Activated naive CD4-positive, alpha-beta T cell treated with anti-CD3 and anti-CD28 coated beads, Interleukin-2, amount 50 U/mL, for 24 hours (primary cell): ENCODE measurements at regions not wholly inside any gene's neighbourhood (a gene's known extent, or its start where the extent isn't known, plus 50 kb on each side); places are given as distances from the start of the nearest gene placed in this dataset.
"Not testable (repeated sequence)": the region's sequence is repeated elsewhere in the genome, so short reads cannot be mapped to it uniquely, and the experiment has no call there.

Experiments used
- H3K27ac Mint-ChIP-seq: one replicate; pipeline ENCODE4 v1.8.0; 2021; ENCODE audit warnings: mild to moderate bottlenecking, mixed read lengths
- H3K27me3 Mint-ChIP-seq: one replicate; pipeline ENCODE4 v1.8.0; 2021; ENCODE audit warnings: mixed read lengths
- H3K36me3 Mint-ChIP-seq: one replicate; pipeline ENCODE4 v1.8.0; 2021; ENCODE audit warnings: mixed read lengths
- H3K4me1 Mint-ChIP-seq: one replicate; pipeline ENCODE4 v1.8.0; 2021; ENCODE audit warnings: mixed read lengths
- H3K4me3 Mint-ChIP-seq: one replicate; pipeline ENCODE4 v1.8.0; 2021; ENCODE audit warnings: mild to moderate bottlenecking, mixed read lengths
- H3K9me3 Mint-ChIP-seq: one replicate; pipeline ENCODE4 v1.8.0; 2021; ENCODE audit warnings: mixed read lengths

GRCh38 chr18:59814891-59815290, 84.9 kb upstream of the PMAIP1 start:
- H3K4me1 Mint-ChIP-seq, result no peaks in the 10 kb centered on the region
- H3K27me3 Mint-ChIP-seq, result peaks cover 10% of the 10 kb centered on the region
- no peaks in the 10 kb centered on the region for H3K9me3 Mint-ChIP-seq
- no peaks in the 10 kb centered on the region for H3K36me3 Mint-ChIP-seq
- H3K27ac Mint-ChIP-seq, result no peak overlapping the region
- no peak overlapping the region for H3K4me3 Mint-ChIP-seq

GRCh38 chr18:59813942-59814341, 85.9 kb upstream of the PMAIP1 start:
- Mint-ChIP-seq H3K9me3 (no peaks in the 10 kb centered on the region), H3K36me3 (no peaks in the 10 kb centered on the region), H3K27ac (no peak overlapping the region), H3K4me3 (no peak overlapping the region), H3K4me1 (no peaks in the 10 kb centered on the region), H3K27me3 (peaks cover 10% of the 10 kb centered on the region)

- Mint-ChIP-seq H3K4me1 (no peaks in the 10 kb centered on the region), H3K27ac (no peak overlapping the region), H3K9me3 (no peaks in the 10 kb centered on the region), H3K36me3 (no peaks in the 10 kb centered on the region), H3K27me3 (peaks cover 6% of the 10 kb centered on the region), H3K4me3 (no peak overlapping the region)
Measured at GRCh38 chr18:59810735-59811520, 88.9 kb upstream of the PMAIP1 start.

GRCh38 chr18:59810183-59810582, 89.6 kb upstream of the PMAIP1 start:
- no peak overlapping the region for H3K4me3 Mint-ChIP-seq
- H3K4me1 Mint-ChIP-seq, result no peaks in the 10 kb centered on the region
- H3K27ac Mint-ChIP-seq, result no peak overlapping the region

GRCh38 chr18:59802031-59802430, 97.8 kb upstream of the PMAIP1 start:
- Mint-ChIP-seq H3K27me3 (no peaks in the 10 kb centered on the region), H3K9me3 (no peaks in the 10 kb centered on the region), H3K36me3 (no peaks in the 10 kb centered on the region), H3K4me3 (no peak overlapping the region), H3K4me1 (no peaks in the 10 kb centered on the region), H3K27ac (no peak overlapping the region)

More at GRCh38 chr18:59810183-59810582, 89.6 kb upstream of the PMAIP1 start:
- peaks cover 6% of the 10 kb centered on the region for H3K27me3 Mint-ChIP-seq
- H3K36me3 Mint-ChIP-seq, result no peaks in the 10 kb centered on the region
- no peaks in the 10 kb centered on the region for H3K9me3 Mint-ChIP-seq

GRCh38 chr18:59801576-59801975, 98.2 kb upstream of the PMAIP1 start:
- Mint-ChIP-seq H3K9me3 (no peaks in the 10 kb centered on the region), H3K4me1 (no peaks in the 10 kb centered on the region), H3K36me3 (no peaks in the 10 kb centered on the region), H3K4me3 (no peak overlapping the region), H3K27me3 (no peaks in the 10 kb centered on the region), H3K27ac (no peak overlapping the region)

- Mint-ChIP-seq H3K9me3 (no peaks in the 10 kb centered on the region), H3K4me3 (no peak overlapping the region), H3K27me3 (no peaks in the 10 kb centered on the region)
Measured at GRCh38 chr18:59800897-59801296, 98.9 kb upstream of the PMAIP1 start.

GRCh38 chr18:59799383-59800015, 100.3 kb upstream of the PMAIP1 start:
- Mint-ChIP-seq H3K27ac (no peak overlapping the region), H3K27me3 (no peaks in the 10 kb centered on the region)

More at GRCh38 chr18:59800897-59801296, 98.9 kb upstream of the PMAIP1 start:
- Mint-ChIP-seq H3K27ac (no peak overlapping the region), H3K4me1 (no peaks in the 10 kb centered on the region), H3K36me3 (no peaks in the 10 kb centered on the region)

GRCh38 chr18:59795882-59796281, 98.7 kb upstream of the CCBE1 start:
- Mint-ChIP-seq H3K27ac (no peak overlapping the region), H3K9me3 (no peaks in the 10 kb centered on the region), H3K27me3 (peaks cover 3% of the 10 kb centered on the region), H3K36me3 (no peaks in the 10 kb centered on the region), H3K4me1 (no peaks in the 10 kb centered on the region), H3K4me3 (no peak overlapping the region)

More at GRCh38 chr18:59799383-59800015, 100.3 kb upstream of the PMAIP1 start:
- no peaks in the 10 kb centered on the region for H3K9me3 Mint-ChIP-seq
- no peaks in the 10 kb centered on the region for H3K36me3 Mint-ChIP-seq
- no peaks in the 10 kb centered on the region for H3K4me1 Mint-ChIP-seq
- H3K4me3 Mint-ChIP-seq, result no peak overlapping the region

- Mint-ChIP-seq H3K4me1 (no peaks in the 10 kb centered on the region), H3K9me3 (no peaks in the 10 kb centered on the region), H3K27ac (no peak overlapping the region), H3K36me3 (no peaks in the 10 kb centered on the region), H3K4me3 (no peak overlapping the region), H3K27me3 (peaks cover 3% of the 10 kb centered on the region)
Measured at GRCh38 chr18:59792353-59792752, 95.1 kb upstream of the CCBE1 start.

- H3K27me3 Mint-ChIP-seq, H3K4me3 Mint-ChIP-seq, H3K4me1 Mint-ChIP-seq, H3K27ac Mint-ChIP-seq, H3K36me3 Mint-ChIP-seq, H3K9me3 Mint-ChIP-seq: not testable (repeated sequence)
Measured at GRCh38 chr18:59790346-59790936, 93.2 kb upstream of the CCBE1 start.

- Mint-ChIP-seq H3K27ac (no peak overlapping the region), H3K36me3 (no peaks in the 10 kb centered on the region), H3K9me3 (no peaks in the 10 kb centered on the region), H3K4me1 (no peaks in the 10 kb centered on the region), H3K4me3 (no peak overlapping the region), H3K27me3 (peaks cover 3% of the 10 kb centered on the region)
Measured at GRCh38 chr18:59788791-59789106, 91.5 kb upstream of the CCBE1 start.

GRCh38 chr18:59787998-59788790, 91.0 kb upstream of the CCBE1 start:
- Mint-ChIP-seq H3K27me3 (no peaks in the 10 kb centered on the region), H3K4me1 (no peaks in the 10 kb centered on the region), H3K36me3 (no peaks in the 10 kb centered on the region), H3K4me3 (no peak overlapping the region), H3K27ac (no peak overlapping the region), H3K9me3 (no peaks in the 10 kb centered on the region)

GRCh38 chr18:59784694-59785093, 87.5 kb upstream of the CCBE1 start:
- no peaks in the 10 kb centered on the region for H3K27me3 Mint-ChIP-seq
- H3K4me1 Mint-ChIP-seq, result no peaks in the 10 kb centered on the region
- no peaks in the 10 kb centered on the region for H3K36me3 Mint-ChIP-seq
- H3K4me3 Mint-ChIP-seq, result no peak overlapping the region
- no peaks in the 10 kb centered on the region for H3K9me3 Mint-ChIP-seq
- no peak overlapping the region for H3K27ac Mint-ChIP-seq

GRCh38 chr18:59783138-59783537, 85.9 kb upstream of the CCBE1 start:
- H3K36me3 Mint-ChIP-seq, result no peaks in the 10 kb centered on the region
- no peak overlapping the region for H3K27ac Mint-ChIP-seq
- no peaks in the 10 kb centered on the region for H3K4me1 Mint-ChIP-seq
- H3K9me3 Mint-ChIP-seq, result no peaks in the 10 kb centered on the region
- no peak overlapping the region for H3K4me3 Mint-ChIP-seq
- no peaks in the 10 kb centered on the region for H3K27me3 Mint-ChIP-seq

GRCh38 chr18:59779979-59780378, 82.8 kb upstream of the CCBE1 start:
- no peaks in the 10 kb centered on the region for H3K27me3 Mint-ChIP-seq
- H3K27ac Mint-ChIP-seq, result no peak overlapping the region
- H3K4me3 Mint-ChIP-seq, result no peak overlapping the region
- H3K9me3 Mint-ChIP-seq, result no peaks in the 10 kb centered on the region
- no peaks in the 10 kb centered on the region for H3K4me1 Mint-ChIP-seq
- H3K36me3 Mint-ChIP-seq, result no peaks in the 10 kb centered on the region
